ENCODE measurements at regions not wholly inside any gene's neighbourhood (a gene's known extent, or its start where the extent isn't known, plus 50 kb on each side); places are given as distances from the start of the nearest gene placed in this dataset.

GRCh38 chr22:47810505-47811500, 1048.4 kb downstream of the TBC1D22A start:
- TF ChIP-seq CTCF (IDR thresholded peaks at IDR 0.05) = no peak
- TF ChIP-seq POLR2A (IDR thresholded peaks at IDR 0.05) = no peak
- TF ChIP-seq POLR2AphosphoS5 (IDR thresholded peaks at IDR 0.05) = no peak
